Activated CD8-positive, alpha-beta T cell treated with anti-CD3 and anti-CD28 coated beads, Interleukin-2, amount 10 ng/mL, durations not matched to agents 7 days and 5 days (primary cell): ENCODE measurements at regions not wholly inside any gene's neighbourhood (a gene's known extent, or its start where the extent isn't known, plus 50 kb on each side); places are given as distances from the start of the nearest gene placed in this dataset.
"Not testable (repeated sequence)": the region's sequence is repeated elsewhere in the genome, so short reads cannot be mapped to it uniquely, and the experiment has no call there.

Experiments
- ATAC-seq: fragments of 150-1000 bp; cut with Tn5 transposase; one replicate; pipeline ENCODE4 v1.10.0; 2021; ENCODE audit warnings: moderate library complexity
- CTCF ChIA-PET: fragments of 350-600 bp; sonication (Branson Sonifier 250); formaldehyde crosslinking; loops from one replicate; lab custom pipeline; 2021; ENCODE audit warnings: antibody characterized with exemption; lab: Charles Lee
- POLR2A ChIA-PET: fragments of 350-600 bp; sonication (Branson Sonifier 250); formaldehyde crosslinking; loops from one replicate; lab custom pipeline; 2021; ENCODE audit warnings: antibody characterized with exemption; lab: Charles Lee
- DNase-seq: peaks from one replicate; pipeline ENCODE4 v3.0.0-alpha.2; 2020
- H3K27ac Mint-ChIP-seq: one replicate; pipeline ENCODE4 v1.8.0; 2021; ENCODE audit warnings: mild to moderate bottlenecking, mixed read lengths
- H3K27me3 Mint-ChIP-seq: one replicate; pipeline ENCODE4 v1.8.0; 2021; ENCODE audit warnings: low read depth, mixed read lengths
- H3K36me3 Mint-ChIP-seq: one replicate; pipeline ENCODE4 v1.8.0; 2021; ENCODE audit warnings: low read depth, mixed read lengths
- H3K4me1 Mint-ChIP-seq: one replicate; pipeline ENCODE4 v1.8.0; 2021; ENCODE audit warnings: low read depth, mixed read lengths
- H3K4me3 Mint-ChIP-seq: one replicate; pipeline ENCODE4 v1.8.0; 2021; ENCODE audit warnings: mild to moderate bottlenecking, mixed read lengths
- H3K9me3 Mint-ChIP-seq: one replicate; pipeline ENCODE4 v1.8.0; 2022; ENCODE audit warnings: mixed read lengths; ENCODE audit not compliant: insufficient read depth

GRCh38 chr13:21901811-21902708, 231.2 kb downstream of the FGF9 start:
- no peak overlapping the region for H3K4me3 Mint-ChIP-seq
- no peaks in the 10 kb centered on the region for H3K27me3 Mint-ChIP-seq
- H3K27ac Mint-ChIP-seq = no peak overlapping the region
- ATAC-seq (no peak), DNase-seq (no peak)
- H3K4me1 Mint-ChIP-seq = no peaks in the 10 kb centered on the region
- H3K9me3 Mint-ChIP-seq = no peaks in the 10 kb centered on the region
- H3K36me3 Mint-ChIP-seq = no peaks in the 10 kb centered on the region
- ChIA-PET POLR2A (no interaction called here), CTCF (no interaction called here)

- no peaks in the 10 kb centered on the region for H3K27me3 Mint-ChIP-seq
- no peak overlapping the region for H3K4me3 Mint-ChIP-seq
- no peaks in the 10 kb centered on the region for H3K36me3 Mint-ChIP-seq
- ATAC-seq = no peak
- H3K4me1 Mint-ChIP-seq = no peaks in the 10 kb centered on the region
- ChIA-PET POLR2A (no interaction called here), CTCF (no interaction called here)
- no peaks in the 10 kb centered on the region for H3K9me3 Mint-ChIP-seq
- DNase-seq = no peak
- H3K27ac Mint-ChIP-seq = no peak overlapping the region
Observed at GRCh38 chr13:21902709-21903098, 231.8 kb downstream of the FGF9 start.

- no peak for ATAC-seq
- no peaks in the 10 kb centered on the region for H3K27me3 Mint-ChIP-seq
- H3K36me3 Mint-ChIP-seq = no peaks in the 10 kb centered on the region
- no peaks in the 10 kb centered on the region for H3K9me3 Mint-ChIP-seq
- POLR2A ChIA-PET = no interaction called here
- CTCF ChIA-PET = no interaction called here
- H3K27ac Mint-ChIP-seq = no peak overlapping the region
- no peaks in the 10 kb centered on the region for H3K4me1 Mint-ChIP-seq
- no peak overlapping the region for H3K4me3 Mint-ChIP-seq
- DNase-seq = no peak
Observed at GRCh38 chr13:21905486-21905885, 234.6 kb downstream of the FGF9 start.

GRCh38 chr13:21909331-21909730, 238.5 kb downstream of the FGF9 start:
- DNase-seq (no peak), ATAC-seq (no peak)
- Mint-ChIP-seq H3K27ac (no peak overlapping the region), H3K27me3 (no peaks in the 10 kb centered on the region), H3K4me3 (no peak overlapping the region), H3K36me3 (no peaks in the 10 kb centered on the region), H3K4me1 (no peaks in the 10 kb centered on the region), H3K9me3 (no peaks in the 10 kb centered on the region)
- ChIA-PET POLR2A (no interaction called here), CTCF (no interaction called here)

- H3K4me1 Mint-ChIP-seq = no peaks in the 10 kb centered on the region
- no peak overlapping the region for H3K27ac Mint-ChIP-seq
- DNase-seq = no peak
- ATAC-seq = no peak
- no peaks in the 10 kb centered on the region for H3K9me3 Mint-ChIP-seq
- ChIA-PET CTCF (interaction anchor here (0.6 kb wide), 1 partner anchor 587 kb away, joined by 3 read pairs; no protein-coding TSS in a partner anchor), POLR2A (no interaction called here)
- no peaks in the 10 kb centered on the region for H3K27me3 Mint-ChIP-seq
- H3K4me3 Mint-ChIP-seq = no peak overlapping the region
- no peaks in the 10 kb centered on the region for H3K36me3 Mint-ChIP-seq
Observed at GRCh38 chr13:21910546-21910945, 239.7 kb downstream of the FGF9 start.

GRCh38 chr13:21911646-21912298, 240.9 kb downstream of the FGF9 start:
- DNase-seq (no peak), ATAC-seq (no peak)
- ChIA-PET POLR2A (no interaction called here), CTCF (interaction anchor here (0.8 kb wide), 1 partner anchor 274 kb away, joined by 3 read pairs; no protein-coding TSS in a partner anchor)
- Mint-ChIP-seq H3K36me3 (no peaks in the 10 kb centered on the region), H3K4me3 (no peak overlapping the region), H3K27me3 (no peaks in the 10 kb centered on the region), H3K27ac (no peak overlapping the region), H3K4me1 (no peaks in the 10 kb centered on the region), H3K9me3 (no peaks in the 10 kb centered on the region)

- Mint-ChIP-seq H3K27me3 (no peaks in the 10 kb centered on the region), H3K4me3 (no peak overlapping the region), H3K4me1 (no peaks in the 10 kb centered on the region), H3K27ac (no peak overlapping the region), H3K36me3 (no peaks in the 10 kb centered on the region), H3K9me3 (no peaks in the 10 kb centered on the region)
- ChIA-PET POLR2A (no interaction called here), CTCF (interaction anchor here (1.0 kb wide), 1 partner anchor 275 kb away, joined by 3 read pairs; no protein-coding TSS in a partner anchor)
- no peak for DNase-seq
- ATAC-seq = no peak
Observed at GRCh38 chr13:21913010-21913409, 242.1 kb downstream of the FGF9 start.

GRCh38 chr13:21917086-21918015, 246.5 kb downstream of the FGF9 start:
- H3K36me3 Mint-ChIP-seq = no peaks in the 10 kb centered on the region
- no peaks in the 10 kb centered on the region for H3K9me3 Mint-ChIP-seq
- CTCF ChIA-PET = no interaction called here
- ATAC-seq (no peak), DNase-seq (no peak)
- POLR2A ChIA-PET = no interaction called here
- no peak overlapping the region for H3K27ac Mint-ChIP-seq
- no peaks in the 10 kb centered on the region for H3K4me1 Mint-ChIP-seq
- H3K4me3 Mint-ChIP-seq = no peak overlapping the region
- no peaks in the 10 kb centered on the region for H3K27me3 Mint-ChIP-seq

GRCh38 chr13:21920802-21921201, 249.9 kb downstream of the FGF9 start:
- H3K27ac Mint-ChIP-seq, H3K4me3 Mint-ChIP-seq, CTCF ChIA-PET, ATAC-seq, H3K4me1 Mint-ChIP-seq, H3K9me3 Mint-ChIP-seq, H3K27me3 Mint-ChIP-seq, POLR2A ChIA-PET, H3K36me3 Mint-ChIP-seq, DNase-seq: not testable (repeated sequence)

- H3K4me1 Mint-ChIP-seq = no peaks in the 10 kb centered on the region
Observed at GRCh38 chr13:21924958-21925357, 254.1 kb downstream of the FGF9 start.

GRCh38 chr13:21925720-21926119, 254.8 kb downstream of the FGF9 start:
- ATAC-seq = no peak
- no peaks in the 10 kb centered on the region for H3K9me3 Mint-ChIP-seq
- ChIA-PET POLR2A (no interaction called here), CTCF (no interaction called here)
- H3K27me3 Mint-ChIP-seq = no peaks in the 10 kb centered on the region
- no peak for DNase-seq
- no peak overlapping the region for H3K27ac Mint-ChIP-seq
- no peaks in the 10 kb centered on the region for H3K36me3 Mint-ChIP-seq
- H3K4me3 Mint-ChIP-seq = no peak overlapping the region
- no peaks in the 10 kb centered on the region for H3K4me1 Mint-ChIP-seq

More at GRCh38 chr13:21924958-21925357, 254.1 kb downstream of the FGF9 start:
- no peaks in the 10 kb centered on the region for H3K9me3 Mint-ChIP-seq
- H3K4me3 Mint-ChIP-seq = no peak overlapping the region
- no peaks in the 10 kb centered on the region for H3K27me3 Mint-ChIP-seq
- POLR2A ChIA-PET = no interaction called here
- CTCF ChIA-PET = no interaction called here
- no peak overlapping the region for H3K27ac Mint-ChIP-seq
- ATAC-seq (no peak), DNase-seq (no peak)
- no peaks in the 10 kb centered on the region for H3K36me3 Mint-ChIP-seq
